ENCODE measurements at regions not wholly inside any gene's neighbourhood (a gene's known extent, or its start where the extent isn't known, plus 50 kb on each side); places are given as distances from the start of the nearest gene placed in this dataset.

DNA sequence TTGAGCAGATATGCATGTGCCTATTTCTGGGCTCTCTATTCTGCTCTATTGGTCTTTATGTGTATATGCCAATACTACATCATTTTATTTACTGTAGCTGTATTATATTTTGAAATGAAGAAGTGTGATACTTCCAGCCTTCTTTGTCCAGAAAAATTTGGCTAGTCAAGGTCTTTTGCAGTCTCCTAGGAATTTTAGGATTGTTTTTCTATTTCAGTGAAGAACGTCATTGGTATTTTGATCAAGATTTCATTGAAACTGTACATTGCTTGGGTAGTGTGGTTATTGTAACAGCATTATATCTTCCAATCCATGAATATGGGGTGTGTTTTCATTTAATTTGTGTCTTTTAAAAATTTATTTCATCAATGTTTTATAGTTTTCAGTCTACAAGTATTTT, 400.3 kb downstream of the AASDHPPT start:
- Mint-ChIP-seq H3K4me3 (no peak overlapping the region), H3K9me3 (peaks cover 0 to 6% of the 10 kb centered on the region in 2 donors), H3K27me3 (no peaks in the 10 kb centered on the region), H3K4me1 (no peaks in the 10 kb centered on the region), H3K27ac (no peak overlapping the region)
- ATAC-seq, result no peak
- no peak for DNase-seq

DNA sequence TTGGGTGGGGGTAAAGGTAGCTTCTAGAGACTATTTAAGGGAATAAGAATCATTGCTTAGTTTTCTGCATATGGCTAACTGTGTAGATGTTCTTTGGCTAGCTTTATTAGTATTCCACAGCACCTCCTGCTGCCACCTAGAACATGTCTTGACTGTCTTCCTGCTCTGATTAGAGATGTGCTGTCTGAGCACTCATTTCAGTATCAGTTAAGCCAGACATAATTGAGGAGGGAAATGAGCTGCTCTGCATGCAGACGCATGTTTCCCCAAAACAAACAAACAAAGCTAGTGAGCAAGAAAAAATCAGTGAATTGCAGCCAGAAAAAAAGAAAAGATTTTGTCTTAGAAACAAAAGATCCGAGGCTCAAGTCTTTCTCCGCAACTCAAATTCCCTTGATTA, 402.2 kb downstream of the AASDHPPT start:
- Mint-ChIP-seq H3K4me3 (no peak overlapping the region), H3K27me3 (no peaks in the 10 kb centered on the region), H3K27ac (no peak overlapping the region), H3K4me1 (no peaks in the 10 kb centered on the region), H3K9me3 (peaks cover 0 to 6% of the 10 kb centered on the region in 2 donors)
- ATAC-seq (no peak), DNase-seq (no peak)

DNA sequence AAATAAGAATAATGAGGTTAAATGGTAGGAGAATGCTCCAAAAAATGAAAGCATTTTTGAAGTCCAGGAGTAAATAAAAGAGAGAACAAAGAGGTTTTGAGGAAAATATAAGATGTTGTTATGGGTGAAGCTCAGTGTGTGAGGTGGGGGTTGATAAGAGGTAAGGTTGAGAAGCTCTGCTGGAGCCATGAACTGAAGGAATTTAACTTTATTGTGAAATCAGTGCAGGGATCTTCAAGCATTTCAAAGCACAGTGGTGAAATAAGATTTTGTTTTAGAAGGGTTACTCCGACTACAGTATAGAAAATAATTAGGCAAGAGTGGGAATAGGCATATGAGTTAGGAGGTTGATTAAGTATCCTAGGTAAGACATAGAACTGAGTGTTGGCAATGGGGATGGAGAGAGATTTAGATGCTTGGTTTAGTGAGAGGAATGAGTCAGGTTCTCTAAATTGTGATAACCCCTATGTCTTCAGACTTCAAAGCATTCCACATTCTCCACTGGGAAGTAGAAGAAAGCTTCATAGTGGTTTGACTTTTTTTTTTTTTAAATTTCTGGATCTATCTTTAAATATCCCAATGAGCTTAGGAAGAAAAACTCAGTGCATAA, 403.2 kb downstream of the AASDHPPT start:
- DNase-seq (no peak), ATAC-seq (no peak)
- Mint-ChIP-seq H3K27ac (no peak overlapping the region), H3K27me3 (no peaks in the 10 kb centered on the region), H3K4me1 (no peaks in the 10 kb centered on the region), H3K4me3 (no peak overlapping the region), H3K9me3 (peaks cover 0 to 6% of the 10 kb centered on the region in 2 donors)

DNA sequence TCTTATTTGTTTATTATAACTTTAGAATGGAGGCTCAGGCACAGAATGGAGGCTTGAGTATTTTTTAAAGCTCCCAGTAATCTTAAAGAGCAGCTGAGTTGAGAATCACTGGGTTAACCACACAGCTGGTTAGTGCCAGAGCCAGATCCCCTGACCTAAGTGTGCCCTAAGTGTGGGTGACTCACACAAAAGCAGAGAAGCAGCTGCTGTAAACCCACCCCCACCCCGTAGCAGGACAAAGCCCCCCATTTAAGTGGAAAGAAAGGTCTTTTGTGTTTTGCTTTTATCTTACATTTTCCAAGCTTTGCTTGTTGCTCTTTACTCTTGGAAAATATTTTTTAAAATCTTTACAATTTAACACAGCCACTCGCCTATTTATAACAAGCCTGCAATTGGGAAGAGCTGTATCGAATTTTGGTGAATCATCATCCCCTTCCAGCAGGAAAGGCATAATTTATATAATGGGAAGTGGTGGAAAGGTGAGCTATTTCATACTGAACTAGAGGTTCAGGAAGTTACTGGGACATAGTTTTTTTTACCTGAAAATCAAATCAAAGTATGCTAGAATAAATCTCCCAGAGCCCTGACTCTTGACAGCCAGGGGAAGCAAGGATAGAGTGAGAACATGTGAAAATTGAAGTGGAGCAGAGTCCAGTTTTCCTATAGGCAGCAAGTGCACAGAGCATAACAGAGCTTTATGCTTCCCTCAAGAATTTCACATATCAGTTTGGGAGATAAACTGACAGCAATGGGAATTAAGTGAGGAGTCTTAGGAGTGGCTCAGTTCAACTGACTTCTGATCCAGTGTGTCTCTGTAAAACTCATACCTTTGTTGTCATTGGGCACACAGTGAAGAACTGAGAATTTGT, 405.7 kb downstream of the AASDHPPT start:
- H3K9me3 Mint-ChIP-seq, result no peaks in the 10 kb centered on the region
- ATAC-seq (no peak), DNase-seq (no peak)
- no peaks in the 10 kb centered on the region for H3K27me3 Mint-ChIP-seq
- no peak overlapping the region for H3K27ac Mint-ChIP-seq
- no peaks in the 10 kb centered on the region for H3K4me1 Mint-ChIP-seq
- no peak overlapping the region for H3K4me3 Mint-ChIP-seq

DNA sequence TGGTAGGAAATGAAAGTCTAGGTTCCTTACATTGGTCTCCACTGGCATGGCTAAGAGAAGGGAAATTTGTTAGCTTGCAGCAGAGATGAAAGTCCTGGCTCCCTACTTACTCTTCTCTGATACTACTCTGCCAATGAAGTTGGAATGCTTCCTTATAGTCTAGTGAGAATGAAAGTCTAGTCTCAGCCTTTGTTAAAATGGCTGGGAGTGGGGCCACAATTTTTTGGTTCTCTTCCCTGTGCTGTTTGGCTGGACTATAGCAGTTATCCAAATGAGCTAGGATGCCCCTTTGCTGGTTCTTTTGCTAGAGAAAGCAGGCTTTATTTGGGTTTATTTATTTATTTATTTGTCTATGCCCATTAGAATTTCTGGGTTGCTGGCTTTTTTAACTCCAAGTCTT, 414.3 kb downstream of the AASDHPPT start:
- Mint-ChIP-seq H3K9me3 (peaks cover 5 to 14% of the 10 kb centered on the region in 2 donors), H3K4me3 (no peak overlapping the region), H3K27me3 (no peaks in the 10 kb centered on the region), H3K27ac (no peak overlapping the region), H3K4me1 (no peaks in the 10 kb centered on the region)
- no peak for DNase-seq
- no peak for ATAC-seq

DNA sequence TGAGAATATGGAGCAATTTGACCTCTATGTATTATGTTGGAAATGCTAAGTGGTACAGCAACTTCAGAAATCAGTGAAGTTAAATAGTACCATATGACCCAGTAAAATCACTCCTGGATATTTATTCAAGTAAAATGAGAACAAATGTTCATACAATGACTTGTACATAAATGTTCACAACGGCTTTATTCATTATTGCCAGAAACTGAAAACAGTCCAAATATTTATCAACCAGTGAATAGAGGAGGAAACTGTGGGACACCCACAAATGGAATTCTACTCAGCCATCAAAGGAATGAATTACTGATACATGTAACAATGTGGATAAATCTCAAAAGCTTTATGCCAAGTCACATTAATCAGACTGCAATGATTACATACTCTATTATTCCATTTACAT, 416.3 kb downstream of the AASDHPPT start:
- H3K9me3 Mint-ChIP-seq, result peaks cover 5 to 14% of the 10 kb centered on the region in 2 donors
- DNase-seq (no peak), ATAC-seq (no peak)
- H3K27me3 Mint-ChIP-seq, result no peaks in the 10 kb centered on the region
- no peak overlapping the region for H3K27ac Mint-ChIP-seq
- H3K4me3 Mint-ChIP-seq, result no peak overlapping the region
- no peaks in the 10 kb centered on the region for H3K4me1 Mint-ChIP-seq

DNA sequence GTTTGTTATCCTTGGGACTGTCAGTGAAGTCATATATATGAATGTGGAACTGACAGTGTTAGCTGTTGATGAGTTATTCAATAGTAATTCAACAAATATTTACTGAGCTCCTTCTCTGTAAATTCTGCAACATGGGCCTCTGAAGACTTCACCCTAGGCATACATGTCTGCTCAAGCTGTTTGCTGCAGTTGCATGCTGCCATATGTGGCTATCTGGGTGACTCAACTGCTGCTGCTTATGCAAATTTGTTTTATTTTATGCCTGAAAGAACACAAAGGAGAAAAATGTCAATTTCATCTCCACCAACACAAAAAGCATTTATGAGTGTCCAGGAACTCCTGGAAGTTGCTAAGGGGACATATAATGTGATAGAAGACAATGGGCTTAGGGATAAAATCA, 417.6 kb downstream of the AASDHPPT start:
- Mint-ChIP-seq H3K9me3 (peaks cover 5 to 9% of the 10 kb centered on the region in 2 donors), H3K4me1 (no peaks in the 10 kb centered on the region), H3K27ac (no peak overlapping the region), H3K4me3 (no peak overlapping the region), H3K27me3 (no peaks in the 10 kb centered on the region)
- ATAC-seq, result no peak
- DNase-seq, result no peak

DNA sequence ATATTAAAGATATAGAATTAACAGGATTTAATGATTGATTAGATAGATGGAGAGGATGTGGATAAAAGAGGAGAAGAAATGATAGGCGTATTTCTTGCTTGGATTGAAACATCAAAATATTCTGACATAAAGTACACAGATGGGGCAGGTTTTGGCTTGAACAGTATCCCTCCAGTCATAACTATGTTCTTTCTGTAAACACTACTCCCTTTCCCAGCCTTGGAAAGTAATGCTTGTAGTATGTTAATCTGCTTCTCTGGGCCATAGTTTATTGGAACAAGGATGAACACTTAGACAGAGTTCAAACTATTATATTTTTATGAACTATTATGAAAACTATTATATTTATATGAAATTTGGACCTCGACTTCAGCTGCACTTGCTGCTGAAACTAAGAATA, 419.2 kb downstream of the AASDHPPT start:
- H3K4me3 Mint-ChIP-seq, result no peak overlapping the region
- H3K9me3 Mint-ChIP-seq, result peaks cover 0 to 5% of the 10 kb centered on the region in 2 donors
- no peaks in the 10 kb centered on the region for H3K4me1 Mint-ChIP-seq

DNA sequence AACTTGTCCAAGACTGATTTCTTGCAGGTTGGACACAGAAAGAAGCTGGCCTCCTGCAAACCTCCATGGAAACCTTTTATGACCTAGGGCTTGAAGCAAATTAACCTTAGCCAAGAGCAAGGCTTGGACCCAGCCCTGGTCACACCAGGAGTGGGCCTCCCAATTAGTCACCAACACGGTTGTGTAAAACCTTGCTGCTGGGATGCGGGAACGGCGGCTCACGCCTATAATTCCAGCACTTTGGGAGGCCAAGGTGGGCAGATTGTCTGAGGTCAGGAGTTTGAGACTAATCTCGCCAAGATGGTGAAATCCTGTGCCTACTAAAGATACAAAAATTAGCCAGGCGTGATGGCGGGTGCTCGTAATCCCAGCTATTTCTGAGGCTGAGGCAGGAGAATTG, 419.9 kb downstream of the AASDHPPT start:
- H3K4me1 Mint-ChIP-seq, result no peaks in the 10 kb centered on the region
- no peak for DNase-seq
- no peak for ATAC-seq
- H3K9me3 Mint-ChIP-seq, result peaks cover 0 to 6% of the 10 kb centered on the region in 2 donors
- H3K27ac Mint-ChIP-seq, result no peak overlapping the region
- no peaks in the 10 kb centered on the region for H3K27me3 Mint-ChIP-seq
- H3K4me3 Mint-ChIP-seq, result no peak overlapping the region

More for the DNA sequence above, 419.2 kb downstream of the AASDHPPT start:
- ATAC-seq, result no peak
- no peak for DNase-seq
- Mint-ChIP-seq H3K27me3 (no peaks in the 10 kb centered on the region), H3K27ac (no peak overlapping the region)

DNA sequence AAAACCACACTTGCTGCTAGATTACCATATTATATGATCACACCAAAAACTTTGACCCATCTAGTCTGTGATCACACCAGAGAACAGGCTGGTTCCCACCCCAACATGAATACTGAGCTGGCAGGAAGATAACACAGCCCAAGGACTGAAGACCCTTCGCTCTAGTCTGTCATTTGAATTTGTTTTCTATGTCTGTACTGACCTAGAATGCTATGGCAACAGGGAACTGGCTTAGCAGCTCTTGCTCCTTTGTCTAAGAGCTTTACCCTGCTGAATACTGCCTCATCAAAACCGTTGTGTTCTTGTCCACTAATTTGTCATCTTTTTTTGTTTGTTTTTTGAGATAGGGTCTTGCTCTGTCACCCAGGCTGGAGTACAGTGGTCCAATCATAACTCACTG, 420.4 kb downstream of the AASDHPPT start:
- Mint-ChIP-seq H3K27me3 (no peaks in the 10 kb centered on the region), H3K9me3 (peaks cover 0 to 6% of the 10 kb centered on the region in 2 donors), H3K4me3 (no peak overlapping the region), H3K27ac (no peak overlapping the region), H3K4me1 (no peaks in the 10 kb centered on the region)
- ATAC-seq, result no peak
- DNase-seq, result no peak

DNA sequence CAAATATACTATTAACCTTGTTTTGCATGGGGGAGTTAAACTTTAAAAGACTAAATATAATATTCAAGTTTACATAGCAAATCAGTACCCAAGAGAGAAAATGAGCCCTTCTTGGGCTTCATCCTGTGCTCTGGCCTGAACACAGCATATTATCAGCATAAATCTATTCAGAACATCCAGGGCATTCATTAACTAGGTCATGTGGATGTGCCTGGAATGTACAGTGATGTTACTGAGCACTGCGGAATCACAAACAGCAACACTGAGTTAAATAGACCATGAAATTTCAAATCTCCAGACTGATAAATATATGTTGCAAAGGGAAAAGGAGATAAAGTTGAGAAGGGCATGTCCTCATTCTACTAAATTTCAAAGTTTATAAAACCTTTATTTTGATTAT, 426.4 kb downstream of the AASDHPPT start:
- ATAC-seq (no peak), DNase-seq (no peak)
- H3K4me3 Mint-ChIP-seq, result no peak overlapping the region
- H3K27ac Mint-ChIP-seq, result no peak overlapping the region
- no peaks in the 10 kb centered on the region for H3K27me3 Mint-ChIP-seq
- H3K9me3 Mint-ChIP-seq, result peaks cover 3 to 8% of the 10 kb centered on the region in 2 donors
- H3K4me1 Mint-ChIP-seq, result no peaks in the 10 kb centered on the region

DNA sequence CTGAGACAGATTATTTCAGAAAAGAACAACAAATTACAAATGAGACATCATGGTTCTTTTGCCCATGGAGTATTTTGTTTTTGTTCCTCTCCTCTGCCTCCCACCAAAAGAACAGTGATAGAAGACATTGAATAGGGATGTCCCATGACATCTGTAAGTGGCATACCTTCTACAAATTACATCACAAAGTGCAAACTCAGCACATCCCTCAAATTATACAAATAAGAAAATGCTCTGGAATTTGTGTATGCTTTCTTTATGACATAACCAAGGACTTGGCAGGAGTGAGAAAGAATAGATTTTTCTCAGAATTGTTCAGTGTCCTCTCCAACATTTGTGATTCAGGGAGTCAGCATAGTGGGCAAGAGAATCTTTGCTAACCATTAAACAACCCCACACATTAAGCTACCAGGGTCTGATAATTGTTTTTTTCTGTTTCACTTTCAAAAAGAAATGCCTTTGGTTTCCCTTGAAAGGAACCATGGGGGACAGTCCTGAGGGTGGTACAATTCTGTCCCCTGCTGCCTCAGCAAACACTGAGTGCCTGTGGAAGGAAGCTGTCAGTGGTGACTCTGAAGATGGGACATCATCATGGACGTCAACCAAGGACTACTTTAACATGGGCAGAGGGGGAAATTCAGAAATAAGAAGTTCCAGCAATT, 430.3 kb downstream of the AASDHPPT start:
- no peaks in the 10 kb centered on the region for H3K4me1 Mint-ChIP-seq
- ATAC-seq (no peak), DNase-seq (no peak)
- no peaks in the 10 kb centered on the region for H3K27me3 Mint-ChIP-seq
- peaks cover 11% of the 10 kb centered on the region in 2 donors for H3K9me3 Mint-ChIP-seq
- no peak overlapping the region for H3K27ac Mint-ChIP-seq
- no peak overlapping the region for H3K4me3 Mint-ChIP-seq

DNA sequence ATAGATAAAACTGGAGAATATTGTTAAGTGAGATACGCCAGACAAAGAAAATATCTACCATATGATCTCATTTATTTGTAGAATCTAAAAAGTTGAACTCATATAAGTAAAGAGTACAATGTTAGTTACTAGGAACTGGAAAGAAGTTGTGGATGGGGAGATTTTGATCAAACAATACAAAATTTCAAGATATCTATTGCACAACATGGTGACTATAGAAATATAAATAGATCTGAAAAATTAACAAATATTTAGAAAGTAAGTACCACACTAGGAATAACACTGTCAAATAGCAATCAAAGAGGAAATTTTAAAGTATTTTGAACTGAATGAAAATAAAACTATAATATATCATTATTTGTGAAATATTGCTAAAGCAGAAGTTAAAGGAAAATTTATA, 437.2 kb downstream of the AASDHPPT start:
- Mint-ChIP-seq H3K4me1 (no peaks in the 10 kb centered on the region), H3K4me3 (no peak overlapping the region), H3K27ac (no peak overlapping the region), H3K9me3 (peaks cover 12 to 13% of the 10 kb centered on the region in 2 donors), H3K27me3 (no peaks in the 10 kb centered on the region)
- no peak for DNase-seq
- ATAC-seq, result no peak

DNA sequence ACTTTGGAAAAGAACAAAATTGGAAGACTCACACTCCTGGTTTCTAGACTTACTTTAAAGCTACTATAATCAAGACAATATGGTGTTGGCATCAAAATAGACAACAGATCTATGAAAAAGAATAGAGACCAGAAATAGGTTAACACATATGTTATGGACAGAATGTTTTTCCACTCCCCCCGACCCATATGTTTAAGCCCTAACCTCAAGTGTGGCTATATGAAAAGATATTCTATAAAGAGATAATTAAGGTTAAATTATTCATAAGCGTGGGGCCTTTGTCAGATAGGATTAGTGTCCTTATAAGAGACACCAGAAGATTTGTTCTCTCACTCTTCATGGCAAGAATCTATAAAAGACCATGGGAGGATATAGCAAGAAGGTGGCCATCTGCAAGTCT, 440.0 kb downstream of the AASDHPPT start:
- peaks cover 12 to 18% of the 10 kb centered on the region in 2 donors for H3K9me3 Mint-ChIP-seq
- no peak overlapping the region for H3K27ac Mint-ChIP-seq
- ATAC-seq (no peak), DNase-seq (no peak)
- H3K27me3 Mint-ChIP-seq, result no peaks in the 10 kb centered on the region
- H3K4me3 Mint-ChIP-seq, result no peak overlapping the region
- H3K4me1 Mint-ChIP-seq, result no peaks in the 10 kb centered on the region

DNA sequence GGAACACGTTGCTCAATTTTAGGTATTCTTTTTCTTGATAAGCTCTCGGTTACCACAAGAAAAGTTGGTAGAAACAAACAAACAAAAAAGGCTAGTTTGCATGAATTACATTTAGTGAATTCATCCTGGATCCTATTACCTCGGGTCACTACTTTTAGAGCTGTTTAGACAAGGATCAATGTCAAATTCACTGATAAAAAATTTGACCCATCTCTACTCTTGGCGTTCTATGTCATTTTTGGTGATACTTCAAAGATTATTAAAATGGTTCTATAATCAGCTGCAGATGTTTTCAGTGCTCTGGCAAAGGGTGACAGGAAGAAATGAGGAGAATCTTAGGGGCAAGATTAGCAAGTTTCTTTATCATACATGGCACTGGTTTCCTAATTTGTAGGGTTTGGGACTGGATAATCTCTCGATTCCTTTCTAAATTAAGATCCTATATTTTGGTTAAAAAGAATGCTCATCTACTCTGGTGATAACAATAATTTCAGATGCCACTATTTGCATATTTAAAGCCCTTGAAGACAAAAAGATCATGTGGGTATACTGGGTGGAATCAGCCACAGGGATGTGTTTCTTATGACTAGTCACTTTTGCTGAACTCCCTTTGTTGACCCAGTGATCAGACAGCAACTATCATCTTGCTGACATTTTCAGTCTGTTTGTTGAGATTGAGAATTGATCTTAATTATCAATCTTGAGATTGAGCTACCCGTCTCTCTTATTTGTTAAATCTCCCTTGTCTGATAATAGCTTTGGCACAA, 442.9 kb downstream of the AASDHPPT start:
- no peak for DNase-seq
- Mint-ChIP-seq H3K27me3 (no peaks in the 10 kb centered on the region), H3K9me3 (peaks cover 4 to 10% of the 10 kb centered on the region in 2 donors), H3K27ac (no peak overlapping the region), H3K4me3 (no peak overlapping the region), H3K4me1 (no peaks in the 10 kb centered on the region)
- no peak for ATAC-seq
